WI38 (cell line): ENCODE measurements at regions not wholly inside any gene's neighbourhood (a gene's known extent, or its start where the extent isn't known, plus 50 kb on each side); places are given as distances from the start of the nearest gene placed in this dataset.
"Not testable (repeated sequence)": the region's sequence is repeated elsewhere in the genome, so short reads cannot be mapped to it uniquely, and the experiment has no call there.

Experiments
- H3K4me3 ChIP-seq: 2 replicates; pipeline ENCODE4 v1.5.1; 2011; ENCODE audit warnings: low read depth, mild to moderate bottlenecking, control low read depth, low read length
- CTCF ChIP-seq: IDR thresholded peaks from 2 replicates; pipeline ENCODE4 v1.5.1; 2012; ENCODE audit warnings: low read depth, mild to moderate bottlenecking, control low read depth, low read length

GRCh38 chr1:185549906-185550305, 184.3 kb upstream of the HMCN1 start:
- no peak for TF ChIP-seq CTCF

DNA sequence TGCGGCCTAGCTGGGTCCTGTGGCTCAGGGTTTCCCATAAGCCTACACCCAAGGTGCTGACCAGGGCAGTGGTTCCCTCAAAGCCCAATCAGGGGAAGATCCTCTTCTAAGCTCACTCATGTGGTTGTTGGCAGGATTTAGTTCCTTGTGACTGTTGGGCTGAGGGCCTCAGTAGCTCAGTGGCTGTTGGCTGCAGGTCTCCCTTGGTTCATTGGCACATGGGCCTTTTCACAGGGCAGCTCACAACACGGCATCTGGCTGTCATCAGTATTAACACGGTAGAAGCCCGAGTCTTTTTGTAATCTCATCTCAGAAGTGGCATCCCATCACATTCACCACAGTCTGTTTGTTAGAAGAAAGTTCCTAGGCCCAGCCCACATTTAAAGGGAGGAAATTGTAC, 188.2 kb upstream of the HMCN1 start:
- no peak for TF ChIP-seq CTCF
- H3K4me3 ChIP-seq: no peak overlapping the region

More at GRCh38 chr1:185549906-185550305, 184.3 kb upstream of the HMCN1 start:
- H3K4me3 ChIP-seq: no peak overlapping the region

GRCh38 chr1:185541871-185542301, 192.3 kb upstream of the HMCN1 start:
- H3K4me3 ChIP-seq: no peak overlapping the region
- TF ChIP-seq CTCF: no peak

GRCh38 chr1:185540295-185540694, 193.9 kb upstream of the HMCN1 start:
- TF ChIP-seq CTCF: no peak
- no peak overlapping the region for H3K4me3 ChIP-seq

- H3K4me3 ChIP-seq: no peak overlapping the region
- TF ChIP-seq CTCF: no peak
Measured at GRCh38 chr1:185539277-185539943, 194.8 kb upstream of the HMCN1 start.

GRCh38 chr1:185538309-185538898, 195.8 kb upstream of the HMCN1 start:
- not testable (repeated sequence) for H3K4me3 ChIP-seq

GRCh38 chr1:185537596-185537995, 196.6 kb upstream of the HMCN1 start:
- TF ChIP-seq CTCF: no peak
- no peak overlapping the region for H3K4me3 ChIP-seq
